HG03280 (cell line): ENCODE measurements at regions not wholly inside any gene's neighbourhood (a gene's known extent, or its start where the extent isn't known, plus 50 kb on each side); places are given as distances from the start of the nearest gene placed in this dataset.

Experiments used
- ATAC-seq: cut with Tn5 transposase; IDR thresholded peaks from one replicate; pipeline ENCODE4 v1.9.1; 2021; ENCODE audit warnings: mild to moderate bottlenecking, moderate library complexity; ENCODE audit not compliant: unreplicated experiment

- ATAC-seq = no peak
Measured at GRCh38 chr18:76553715-76554546, 58.9 kb upstream of the ZNF516 start.

GRCh38 chr18:76548541-76548940, 53.5 kb upstream of the ZNF516 start:
- no peak for ATAC-seq

- no peak for ATAC-seq
Measured at GRCh38 chr18:76547296-76547695, 52.3 kb upstream of the ZNF516 start.

GRCh38 chr18:76546436-76546835, 51.4 kb upstream of the ZNF516 start:
- no peak for ATAC-seq

GRCh38 chr18:76546088-76546435, 51.0 kb upstream of the ZNF516 start:
- ATAC-seq = no peak

GRCh38 chr18:76545433-76546087, 50.5 kb upstream of the ZNF516 start:
- no peak for ATAC-seq

GRCh38 chr18:76544511-76545345, 49.7 kb upstream of the ZNF516 start:
- no peak for ATAC-seq
